ENCODE measurements at regions not wholly inside any gene's neighbourhood (a gene's known extent, or its start where the extent isn't known, plus 50 kb on each side); places are given as distances from the start of the nearest gene placed in this dataset.

- no peak overlapping the region for H3K4ac ChIP-seq (ENCODE audit: low read depth, low read length)
- in situ Hi-C loops (cut with MboI; ENCODE audit: low sequenced_read_pairs) (no loop called here), intact Hi-C loops (cut with micrococcal nuclease) (no loop called here), dilution Hi-C loops (cut with HindIII; ENCODE audit: low sequenced_read_pairs, unreplicated experiment) (no loop called here)
- H3K79me1 ChIP-seq (ENCODE audit: low read depth in 1 of 2, low read length in 2 of 2): no peaks in the 10 kb centered on the region
- H4K8ac ChIP-seq (ENCODE audit: low read depth in 2 of 2, low read length in 2 of 2): no peak overlapping the region
- no peak overlapping the region for H3K56ac ChIP-seq (ENCODE audit: extremely low read depth, insufficient read depth, low read length)
- no peak overlapping the region for H4K91ac ChIP-seq (ENCODE audit: insufficient read depth, low read depth, low read length)
- H2AFZ ChIP-seq (replicated peaks; ENCODE audit: low read length, poor library complexity): no peak overlapping the region
- H2AK5ac ChIP-seq (ENCODE audit: low read depth, low read length): no peak overlapping the region
- H3K9me1 ChIP-seq (ENCODE audit: insufficient read depth, low read length): no peaks in the 10 kb centered on the region
- no peak overlapping the region for H3K27ac ChIP-seq (ENCODE audit: insufficient read depth, low read length)
- ATAC-seq (ENCODE audit: low read depth): no peak
- DNase-seq: no peak
- H2AK9ac ChIP-seq (replicated peaks; ENCODE audit: low read depth, low read length, poor library complexity): no peak overlapping the region
- no peak overlapping the region for H2BK20ac ChIP-seq (ENCODE audit: low read depth, low read length)
- H2BK15ac ChIP-seq (ENCODE audit: low read depth, low read length): no peak overlapping the region
- H3K36me3 ChIP-seq (ENCODE audit: control insufficient read depth, insufficient read depth, low read length): no peaks in the 10 kb centered on the region
- H3K4me1 ChIP-seq (ENCODE audit: control insufficient read depth, insufficient read depth, low read length): no peaks in the 10 kb centered on the region
- no peak overlapping the region for H3K23ac ChIP-seq (ENCODE audit: low read depth, low read length)
- no CpG with 5 or more reads among the region's 4 CpGs for WGBS, 2 experiments (ENCODE audit: extremely low coverage in 2 of 2, insufficient read length in 1 of 2)
- no peak overlapping the region for H3K9ac ChIP-seq (ENCODE audit: low read depth, low read length)
- H3K4me2 ChIP-seq (ENCODE audit: low read depth, low read length): no peak overlapping the region
- H3K18ac ChIP-seq (ENCODE audit: low read depth, low read length): no peak overlapping the region
- no peaks in the 10 kb centered on the region for H3K9me3 ChIP-seq (ENCODE audit: control insufficient read depth, insufficient read depth, low read length)
- H3K27me3 ChIP-seq (ENCODE audit: control insufficient read depth, insufficient read depth, low read length): no peaks in the 10 kb centered on the region
- CTCF ChIA-PET: no interaction called here
- POLR2A ChIA-PET (ENCODE audit: unreplicated experiment): no interaction called here
- no peak overlapping the region for H4K5ac ChIP-seq (ENCODE audit: low read depth, low read length)
- TF ChIP-seq MAFK (IDR thresholded peaks at IDR 0.05; ENCODE audit: low read depth, low read length) (no peak), FOS (IDR thresholded peaks at IDR 0.05; ENCODE audit: low read depth, low read length) (no peak), POLR2A (IDR thresholded peaks at IDR 0.05; ENCODE audit: low read depth, low read length) (no peak), BHLHE40 (IDR thresholded peaks at IDR 0.05; ENCODE audit: low read depth, low read length) (no peak), NFE2L2 (IDR thresholded peaks at IDR 0.05; ENCODE audit: low read depth, low read length) (no peak)
- no peak overlapping the region for H2BK120ac ChIP-seq (ENCODE audit: low read depth, low read length)
- no peak overlapping the region for H3K14ac ChIP-seq (replicated peaks; ENCODE audit: low read depth, low read length)
- H2BK5ac ChIP-seq (ENCODE audit: low read depth, low read length, poor library complexity, severe bottlenecking): no peak overlapping the region
- no TSS peak for BruUV-seq (replicated peaks)
- no peak overlapping the region for H3K4me3 ChIP-seq (ENCODE audit: insufficient read depth, low read depth, low read length)
- no peaks in the 10 kb centered on the region for H4K20me1 ChIP-seq (ENCODE audit: insufficient read depth, low read length)
These were observed 313.3 kb downstream of the KBTBD8 start for GRCh38 chr3:67311440-67311839.
